ENCODE measurements at regions not wholly inside any gene's neighbourhood (a gene's known extent, or its start where the extent isn't known, plus 50 kb on each side); places are given as distances from the start of the nearest gene placed in this dataset.

DNA sequence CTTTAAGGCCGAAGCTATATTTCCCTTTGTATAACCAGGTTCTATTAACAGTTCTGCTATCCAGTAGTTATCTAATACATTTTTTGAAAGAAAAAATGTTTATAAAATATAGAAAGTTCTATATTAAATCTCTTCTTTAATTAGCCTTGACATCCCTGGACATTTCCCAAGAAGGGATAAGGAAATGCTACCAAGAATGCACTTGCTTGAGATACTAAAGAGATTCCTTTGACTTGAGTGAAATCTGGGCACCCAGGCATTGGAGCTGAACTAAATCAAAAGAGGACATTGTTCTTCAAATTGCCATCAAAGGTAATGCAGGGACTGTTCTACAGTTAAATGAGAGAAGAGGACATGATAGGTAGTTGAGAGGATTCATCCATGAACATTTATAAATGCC, 535.9 kb upstream of the FAT3 start:
- TF ChIP-seq, protein P1, sequence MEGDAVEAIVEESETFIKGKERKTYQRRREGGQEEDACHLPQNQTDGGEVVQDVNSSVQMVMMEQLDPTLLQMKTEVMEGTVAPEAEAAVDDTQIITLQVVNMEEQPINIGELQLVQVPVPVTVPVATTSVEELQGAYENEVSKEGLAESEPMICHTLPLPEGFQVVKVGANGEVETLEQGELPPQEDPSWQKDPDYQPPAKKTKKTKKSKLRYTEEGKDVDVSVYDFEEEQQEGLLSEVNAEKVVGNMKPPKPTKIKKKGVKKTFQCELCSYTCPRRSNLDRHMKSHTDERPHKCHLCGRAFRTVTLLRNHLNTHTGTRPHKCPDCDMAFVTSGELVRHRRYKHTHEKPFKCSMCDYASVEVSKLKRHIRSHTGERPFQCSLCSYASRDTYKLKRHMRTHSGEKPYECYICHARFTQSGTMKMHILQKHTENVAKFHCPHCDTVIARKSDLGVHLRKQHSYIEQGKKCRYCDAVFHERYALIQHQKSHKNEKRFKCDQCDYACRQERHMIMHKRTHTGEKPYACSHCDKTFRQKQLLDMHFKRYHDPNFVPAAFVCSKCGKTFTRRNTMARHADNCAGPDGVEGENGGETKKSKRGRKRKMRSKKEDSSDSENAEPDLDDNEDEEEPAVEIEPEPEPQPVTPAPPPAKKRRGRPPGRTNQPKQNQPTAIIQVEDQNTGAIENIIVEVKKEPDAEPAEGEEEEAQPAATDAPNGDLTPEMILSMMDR (IDR thresholded peaks at IDR 0.05; ENCODE audit: borderline replicate concordance, insufficient read depth, low read depth, low read length): no peak
- no peak overlapping the region for H3K4me3 ChIP-seq (ENCODE audit: low read depth, low read length)

DNA sequence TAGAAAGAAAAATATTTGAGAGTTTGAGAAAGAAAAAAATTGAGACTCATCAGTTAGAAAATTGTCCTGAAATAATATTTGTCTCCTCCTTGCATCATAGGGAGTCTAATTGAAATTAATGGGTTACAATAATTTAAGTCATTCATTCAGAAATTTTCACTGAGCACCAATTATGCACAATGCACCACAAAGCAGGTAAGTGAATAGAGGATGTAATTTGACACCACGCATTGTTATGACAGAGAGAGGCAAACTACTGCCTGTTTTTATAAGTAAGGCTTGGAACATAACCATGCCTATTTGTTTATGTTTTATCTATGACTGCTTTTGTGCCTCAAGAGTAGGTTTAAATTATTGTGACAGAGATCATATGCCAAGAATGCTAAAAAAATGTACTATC, 537.9 kb upstream of the FAT3 start:
- TF ChIP-seq, protein P1 (IDR thresholded peaks at IDR 0.05; ENCODE audit: borderline replicate concordance, insufficient read depth, low read depth, low read length): no peak
- H3K4me3 ChIP-seq (ENCODE audit: low read depth, low read length): no peak overlapping the region

DNA sequence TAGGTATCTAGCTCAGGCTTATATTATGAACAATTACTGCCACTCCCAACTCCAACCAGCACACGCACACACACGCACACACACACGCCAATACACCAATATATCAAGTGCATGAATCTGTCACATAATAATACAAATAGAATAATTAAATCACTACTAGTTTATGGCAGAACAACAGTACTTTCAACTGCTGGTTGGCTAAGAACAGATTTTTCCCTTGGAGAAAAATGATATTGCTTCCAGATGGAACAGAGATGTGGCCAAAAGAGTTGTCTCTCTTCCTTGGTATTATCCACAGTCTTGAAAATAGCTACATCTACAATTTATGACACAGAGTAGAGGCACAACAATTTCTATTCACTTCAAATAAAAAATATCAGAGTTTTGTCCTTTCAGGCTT, 538.3 kb upstream of the FAT3 start:
- TF ChIP-seq, protein P1 (IDR thresholded peaks at IDR 0.05; ENCODE audit: borderline replicate concordance, insufficient read depth, low read depth, low read length): no peak
- H3K4me3 ChIP-seq (ENCODE audit: low read depth, low read length): no peak overlapping the region

DNA sequence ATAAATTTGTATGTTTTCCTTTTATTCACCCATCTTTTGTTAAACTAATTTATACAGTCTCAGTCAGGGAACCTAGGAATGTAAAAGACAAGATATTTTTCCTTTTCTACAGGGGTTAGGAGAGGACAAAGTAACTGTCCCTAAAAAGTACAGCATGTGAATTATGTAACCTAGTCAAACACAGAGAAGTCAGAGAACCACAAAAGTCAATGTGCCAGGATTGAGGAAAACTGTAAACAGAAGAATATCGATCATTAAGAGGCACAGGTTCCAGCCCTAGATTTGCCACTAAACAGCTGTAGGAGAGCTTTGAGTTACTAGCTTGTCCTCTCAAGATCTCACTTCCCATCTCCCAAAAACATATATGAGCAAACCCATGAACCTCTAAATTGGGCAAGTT, 550.9 kb upstream of the FAT3 start:
- TF ChIP-seq, protein P1 (IDR thresholded peaks at IDR 0.05; ENCODE audit: borderline replicate concordance, insufficient read depth, low read depth, low read length): no peak
- no peak overlapping the region for H3K4me3 ChIP-seq (ENCODE audit: low read depth, low read length)

DNA sequence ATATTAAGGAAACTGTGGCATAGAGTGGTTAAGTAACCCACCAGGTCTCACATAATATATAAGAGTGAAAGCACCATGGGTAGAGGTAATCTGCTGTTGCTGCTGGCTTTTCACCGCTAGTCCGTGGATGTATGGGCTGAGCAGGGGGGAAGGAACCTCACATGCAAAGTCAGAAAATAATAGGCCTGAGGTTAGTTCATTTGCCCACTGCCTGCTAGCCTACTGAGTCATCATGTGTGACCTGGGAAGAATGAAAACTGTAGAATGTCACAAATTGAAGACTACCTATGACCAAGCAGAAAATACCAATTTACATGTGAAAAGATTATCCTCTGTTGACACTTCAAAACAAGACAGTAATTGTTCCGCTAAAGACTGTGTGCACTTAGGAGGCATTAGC, 560.1 kb upstream of the FAT3 start:
- TF ChIP-seq, protein P1 (IDR thresholded peaks at IDR 0.05; ENCODE audit: borderline replicate concordance, insufficient read depth, low read depth, low read length): no peak
- no peak overlapping the region for H3K4me3 ChIP-seq (ENCODE audit: low read depth, low read length)

DNA sequence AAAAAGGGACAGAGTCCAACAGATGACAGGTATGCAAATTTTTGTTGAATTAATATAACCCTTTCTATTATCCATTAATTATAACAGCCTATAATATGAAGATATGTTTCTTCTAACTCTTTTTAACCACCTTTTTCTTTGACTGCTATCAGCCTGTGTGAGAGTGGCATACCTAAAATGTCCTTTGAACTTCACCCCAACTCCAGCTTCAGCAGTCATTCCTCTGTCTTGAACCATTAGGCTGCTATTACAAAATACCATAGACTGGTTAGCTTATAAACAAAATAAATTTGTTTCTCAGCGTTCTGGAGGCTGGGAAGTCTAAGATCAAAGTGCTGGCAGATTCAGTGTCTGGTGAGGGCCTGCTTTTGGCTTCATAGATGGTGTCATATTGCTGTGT, 564.6 kb upstream of the FAT3 start:
- TF ChIP-seq, protein P1 (IDR thresholded peaks at IDR 0.05; ENCODE audit: borderline replicate concordance, insufficient read depth, low read depth, low read length): no peak
- H3K4me3 ChIP-seq (ENCODE audit: low read depth, low read length): no peak overlapping the region

DNA sequence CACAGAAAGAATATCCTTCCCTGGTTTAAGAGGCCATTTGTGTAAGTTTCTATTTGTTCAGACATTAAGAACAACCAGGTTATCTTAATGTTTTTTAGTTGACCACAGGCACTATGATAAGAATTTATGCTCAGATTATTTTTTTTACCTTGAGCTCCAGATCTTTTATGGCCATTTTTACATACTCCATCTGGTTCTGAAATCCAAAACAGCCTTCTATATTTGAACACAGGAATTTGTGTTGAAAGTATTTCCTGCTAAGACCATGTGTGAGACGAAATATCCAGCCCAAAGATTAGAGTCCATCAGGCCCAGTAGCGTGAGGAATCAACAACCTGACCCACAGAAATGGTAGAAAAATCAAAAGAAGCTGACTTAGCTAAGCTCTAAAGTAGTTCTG, 569.9 kb upstream of the FAT3 start:
- TF ChIP-seq, protein P1 (IDR thresholded peaks at IDR 0.05; ENCODE audit: borderline replicate concordance, insufficient read depth, low read depth, low read length): no peak
- H3K4me3 ChIP-seq (ENCODE audit: low read depth, low read length): no peak overlapping the region
